ENCODE measurements at regions not wholly inside any gene's neighbourhood (a gene's known extent, or its start where the extent isn't known, plus 50 kb on each side); places are given as distances from the start of the nearest gene placed in this dataset.

DNA sequence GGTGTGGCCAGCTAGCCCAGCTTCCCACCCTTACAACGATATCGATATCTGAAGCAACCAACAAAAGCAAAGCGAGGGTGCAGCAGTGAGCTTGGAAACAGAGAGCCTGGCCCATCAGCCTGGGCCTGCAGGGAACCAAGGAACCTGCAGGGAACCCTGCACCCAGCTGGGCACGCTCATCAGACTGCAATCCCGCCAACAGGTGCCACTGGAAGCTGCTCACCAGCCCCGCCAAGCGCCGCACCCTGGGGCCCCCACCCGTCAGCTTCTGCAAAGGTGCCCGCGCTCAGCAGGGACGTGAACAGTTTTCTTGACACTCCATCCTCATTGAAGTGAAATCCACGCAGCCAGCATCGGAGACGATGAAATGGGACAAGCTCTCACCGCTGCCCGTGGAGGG is 250.7 kb downstream of the RBFOX3 start:
- H3K9ac ChIP-seq (ENCODE audit: insufficient read depth, low read depth, low read length), result no peak overlapping the region
- no peak overlapping the region for H3K4me3 ChIP-seq (replicated peaks in 1 of 3; ENCODE audit: insufficient read depth in 1 of 3, low read depth in 2 of 3, low read length in 3 of 3)
- ChIA-PET CTCF (ENCODE audit: low intra/inter-chr PET ratio, low total read pairs) (no interaction called here), POLR2A (no interaction called here)
- no TSS peak for BruUV-seq (replicated peaks)
- H3K9me3 ChIP-seq (ENCODE audit: low read length), result no peaks in the 10 kb centered on the region
- ATAC-seq (peak; percentile 42; the same call in 2 of the 3 replicates), FAIRE-seq (no peak), DNase-seq (ENCODE audit: low spot score) (no peak)
- intact Hi-C loops (cut with micrococcal nuclease; ENCODE audit: unreplicated experiment), result no loop called here
- no peak for TF ChIP-seq ESRRA (CRISPR knock-in tag; IDR thresholded peaks at IDR 0.05; ENCODE audit: low read depth)
- TF ChIP-seq, protein P1, sequence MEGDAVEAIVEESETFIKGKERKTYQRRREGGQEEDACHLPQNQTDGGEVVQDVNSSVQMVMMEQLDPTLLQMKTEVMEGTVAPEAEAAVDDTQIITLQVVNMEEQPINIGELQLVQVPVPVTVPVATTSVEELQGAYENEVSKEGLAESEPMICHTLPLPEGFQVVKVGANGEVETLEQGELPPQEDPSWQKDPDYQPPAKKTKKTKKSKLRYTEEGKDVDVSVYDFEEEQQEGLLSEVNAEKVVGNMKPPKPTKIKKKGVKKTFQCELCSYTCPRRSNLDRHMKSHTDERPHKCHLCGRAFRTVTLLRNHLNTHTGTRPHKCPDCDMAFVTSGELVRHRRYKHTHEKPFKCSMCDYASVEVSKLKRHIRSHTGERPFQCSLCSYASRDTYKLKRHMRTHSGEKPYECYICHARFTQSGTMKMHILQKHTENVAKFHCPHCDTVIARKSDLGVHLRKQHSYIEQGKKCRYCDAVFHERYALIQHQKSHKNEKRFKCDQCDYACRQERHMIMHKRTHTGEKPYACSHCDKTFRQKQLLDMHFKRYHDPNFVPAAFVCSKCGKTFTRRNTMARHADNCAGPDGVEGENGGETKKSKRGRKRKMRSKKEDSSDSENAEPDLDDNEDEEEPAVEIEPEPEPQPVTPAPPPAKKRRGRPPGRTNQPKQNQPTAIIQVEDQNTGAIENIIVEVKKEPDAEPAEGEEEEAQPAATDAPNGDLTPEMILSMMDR (CRISPR knock-in tag; IDR thresholded peaks at IDR 0.05), result 0 out of 2 replicates have a peak, but pooled peaks have one; percentile 5
- 0 out of 2 replicates have a peak, but pooled peaks cover 2% of the 10 kb centered on the region for H4K20me1 ChIP-seq (ENCODE audit: insufficient read depth, low read length)
- H2AFZ ChIP-seq (ENCODE audit: low read length), result no peak overlapping the region
- no peaks in the 10 kb centered on the region for H3K4me1 ChIP-seq (ENCODE audit: insufficient read depth, low read length)
- in situ Hi-C loops (cut with HindIII; ENCODE audit: extremely low pct_ligation_motif_present, low pct_unique_long_range_greater_than_20kb), result no loop called here
- no peak overlapping the region for H3K27ac ChIP-seq (ENCODE audit: extremely low read length, insufficient read depth, low read length)
- H3K79me2 ChIP-seq (ENCODE audit: insufficient read depth, low read length), result no peaks in the 10 kb centered on the region
- H3K27me3 ChIP-seq (ENCODE audit: control insufficient read depth in 1 of 2, insufficient read depth in 2 of 2, low read length in 2 of 2), result peaks cover 17 to 77% of the 10 kb centered on the region in 2 experiments
- WGBS (ENCODE audit: low lambda C conversion rate), result 22% methylated on average over 17 of the region's 17 CpGs
- no peak overlapping the region for H3K4me2 ChIP-seq (ENCODE audit: low read depth, low read length)
- no peaks in the 10 kb centered on the region for H3K36me3 ChIP-seq (replicated peaks in 1 of 2; ENCODE audit: control insufficient read depth in 1 of 2, insufficient read depth in 2 of 2, low read length in 2 of 2)

DNA sequence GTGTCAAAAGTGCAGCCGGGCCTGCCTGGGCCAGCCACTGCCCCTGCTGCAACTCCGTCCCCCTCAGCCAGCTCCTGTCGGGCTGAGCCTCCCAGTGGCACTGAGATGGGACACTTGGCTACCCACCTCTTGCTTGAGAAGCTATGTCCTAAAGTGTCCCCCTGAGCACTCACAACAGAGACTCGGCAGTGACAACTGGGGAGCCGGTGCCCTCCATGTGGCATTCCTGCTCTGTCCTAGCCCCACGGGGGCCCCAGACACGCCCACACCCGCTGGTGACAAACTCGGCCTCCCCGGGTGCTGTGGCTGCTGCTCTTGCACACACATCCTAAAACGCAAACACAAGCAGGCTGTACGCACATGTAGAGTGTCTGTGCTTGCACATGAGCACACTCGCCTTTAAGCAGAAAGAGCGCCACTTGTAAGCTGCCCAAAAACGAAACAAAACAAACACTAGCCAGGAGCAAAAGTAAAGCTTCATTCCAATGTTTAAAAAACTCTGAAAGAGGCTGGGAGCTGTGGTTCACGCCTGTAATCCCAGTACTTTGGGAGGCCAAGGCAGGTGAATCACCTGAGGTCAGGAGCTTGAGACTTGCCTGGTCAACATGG is 253.9 kb downstream of the RBFOX3 start:
- TF ChIP-seq NR2F6 (IDR thresholded peaks at IDR 0.05) (no peak), NR2F6 (CRISPR knock-in tag; IDR thresholded peaks at IDR 0.05) (no peak), KAT7 (CRISPR knock-in tag; IDR thresholded peaks at IDR 0.05; ENCODE audit: borderline replicate concordance) (no peak), KMT2A (CRISPR knock-in tag; IDR thresholded peaks at IDR 0.05) (no peak), YEATS2 (CRISPR knock-in tag; IDR thresholded peaks at IDR 0.05; ENCODE audit: borderline replicate concordance) (no peak)
- POLR2A ChIA-PET, result no interaction called here
- no peak overlapping the region for H3K27ac ChIP-seq (ENCODE audit: extremely low read length, insufficient read depth, low read length)
- H3K36me3 ChIP-seq (replicated peaks in 1 of 2; ENCODE audit: control insufficient read depth in 1 of 2, insufficient read depth in 2 of 2, low read length in 2 of 2), result no peaks in the 10 kb centered on the region
- no peak for FAIRE-seq
- in situ Hi-C loops (cut with HindIII; ENCODE audit: extremely low pct_ligation_motif_present, low pct_unique_long_range_greater_than_20kb) (no loop called here), intact Hi-C loops (cut with micrococcal nuclease; ENCODE audit: unreplicated experiment) (no loop called here)
- no peak overlapping the region for H2AFZ ChIP-seq (ENCODE audit: low read length)
- no peaks in the 10 kb centered on the region for H3K4me1 ChIP-seq (ENCODE audit: insufficient read depth, low read length)
- CTCF ChIA-PET (ENCODE audit: low intra/inter-chr PET ratio, low total read pairs), result no interaction called here
- ATAC-seq, result no peak
- WGBS (ENCODE audit: low lambda C conversion rate), result 12% methylated on average over 13 of the region's 16 CpGs
- no peaks in the 10 kb centered on the region for H3K79me2 ChIP-seq (ENCODE audit: insufficient read depth, low read length)
- H3K4me2 ChIP-seq (ENCODE audit: low read depth, low read length), result no peak overlapping the region
- H4K20me1 ChIP-seq (ENCODE audit: insufficient read depth, low read length), result no peaks in the 10 kb centered on the region
- no peak for DNase-seq (ENCODE audit: low spot score)
- BruUV-seq (replicated peaks), result no TSS peak
- H3K9ac ChIP-seq (ENCODE audit: insufficient read depth, low read depth, low read length), result no peak overlapping the region
- no peaks in the 10 kb centered on the region for H3K9me3 ChIP-seq (ENCODE audit: low read length)
- peaks cover 17 to 76% of the 10 kb centered on the region in 2 experiments for H3K27me3 ChIP-seq (ENCODE audit: control insufficient read depth in 1 of 2, insufficient read depth in 2 of 2, low read length in 2 of 2)
- no peak overlapping the region for H3K4me3 ChIP-seq (replicated peaks in 1 of 3; ENCODE audit: insufficient read depth in 1 of 3, low read depth in 2 of 3, low read length in 3 of 3)

All from HepG2 (cell line).